ENCODE measurements at regions not wholly inside any gene's neighbourhood (a gene's known extent, or its start where the extent isn't known, plus 50 kb on each side); places are given as distances from the start of the nearest gene placed in this dataset.

- H3K4me3 Mint-ChIP-seq: no peak overlapping the region
- no peak for TF ChIP-seq CTCF (IDR thresholded peaks at IDR 0.05)
- Histone ChIP-seq H3K27me3 (ENCODE audit: control insufficient read depth in 2 of 2, insufficient read depth in 2 of 2, low read length in 2 of 2) (no peaks in the 10 kb centered on the region), H3K79me2 (ENCODE audit: insufficient read depth, low read length) (no peaks in the 10 kb centered on the region), H3K9me3 (replicated peaks in 1 of 2; ENCODE audit: control insufficient read depth in 1 of 2, insufficient read depth in 1 of 2, low read length in 2 of 2) (no peaks in the 10 kb centered on the region), H3K4me3 (replicated peaks in 1 of 3; ENCODE audit: low read depth in 2 of 3, low read length in 3 of 3) (no peak overlapping the region), H4K20me1 (ENCODE audit: insufficient read depth, low read length) (no peaks in the 10 kb centered on the region), H3K27ac (ENCODE audit: low read depth in 1 of 2, low read length in 2 of 2) (no peak overlapping the region), H3K9ac (ENCODE audit: insufficient read depth, low read length, poor library complexity, severe bottlenecking) (no peak overlapping the region), H3K4me2 (replicated peaks; ENCODE audit: extremely low read depth, low read length, poor library complexity, severe bottlenecking) (no peak overlapping the region), H2AFZ (ENCODE audit: insufficient read depth, low read depth, low read length, poor library complexity, severe bottlenecking) (no peak overlapping the region), H3K36me3 (replicated peaks in 1 of 2; ENCODE audit: control insufficient read depth in 1 of 2, insufficient read depth in 2 of 2, low read length in 2 of 2) (no peaks in the 10 kb centered on the region), H3K4me1 (ENCODE audit: control insufficient read depth in 1 of 2, insufficient read depth in 2 of 2, low read length in 2 of 2) (no peaks in the 10 kb centered on the region)
- no peaks in the 10 kb centered on the region for H3K36me3 Mint-ChIP-seq
- no peak overlapping the region for H3K27ac Mint-ChIP-seq
- 100% methylated on average over 1 of the region's 3 CpGs for WGBS (ENCODE audit: insufficient coverage)
- H3K4me1 Mint-ChIP-seq: no peaks in the 10 kb centered on the region
- peaks cover 0 to 3% (median 0%) of the 10 kb centered on the region in 7 donors for H3K9me3 Mint-ChIP-seq
- H3K27me3 Mint-ChIP-seq (ENCODE audit: low read depth in 3 of 3): peaks cover 0 to 5% (median 3%) of the 10 kb centered on the region in 3 donors
- DNase-seq: no peak
- intact Hi-C loops (cut with micrococcal nuclease): no loop called here
Measured at GRCh38 chr5:38706376-38706775, 139.4 kb upstream of the OSMR start.

DNA sequence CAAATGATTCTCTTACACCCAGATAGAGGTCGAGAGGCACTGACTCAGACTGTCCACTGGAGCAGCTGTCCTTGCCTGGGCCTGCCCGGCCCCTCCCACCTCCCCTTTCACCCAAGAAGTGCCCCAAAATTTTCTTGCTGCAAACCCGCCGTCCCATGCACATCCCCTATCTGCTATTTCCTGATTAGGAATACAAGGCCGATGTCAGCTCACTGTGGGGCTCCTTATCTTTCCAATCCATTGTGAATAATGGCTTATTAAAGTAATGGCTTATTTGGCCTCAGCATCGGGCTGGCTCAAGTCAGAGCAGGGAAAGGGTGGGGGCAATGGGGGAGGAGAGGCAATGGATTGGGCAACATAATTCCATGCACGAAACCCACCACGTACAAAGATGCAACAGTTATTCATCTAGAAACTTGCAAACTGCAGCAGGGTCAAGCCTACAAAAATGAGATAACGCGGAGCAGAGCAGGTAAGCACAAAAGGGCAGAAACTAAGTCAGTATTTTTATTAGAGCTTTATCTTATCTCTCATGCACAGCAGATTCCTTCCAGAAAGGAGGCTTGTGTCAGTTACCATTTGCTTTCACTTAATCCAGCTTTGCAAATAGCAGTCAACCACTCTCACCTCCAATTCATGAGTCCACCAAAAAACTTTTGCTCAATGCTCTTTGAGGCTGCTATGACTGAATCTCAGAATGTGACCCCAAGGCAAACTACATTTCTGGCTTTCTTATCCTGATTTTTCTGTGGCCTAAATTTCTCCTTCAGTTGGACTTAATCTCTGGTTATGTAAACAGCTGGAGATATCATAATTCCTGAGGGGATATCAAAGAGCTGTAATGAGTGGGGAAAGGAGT, 138.2 kb upstream of the OSMR start:
- Histone ChIP-seq H3K9me3 (replicated peaks in 1 of 2; ENCODE audit: control insufficient read depth in 1 of 2, insufficient read depth in 1 of 2, low read length in 2 of 2) (no peaks in the 10 kb centered on the region), H3K9ac (ENCODE audit: insufficient read depth, low read length, poor library complexity, severe bottlenecking) (no peak overlapping the region), H3K27me3 (ENCODE audit: control insufficient read depth in 2 of 2, insufficient read depth in 2 of 2, low read length in 2 of 2) (no peaks in the 10 kb centered on the region), H3K4me2 (replicated peaks; ENCODE audit: extremely low read depth, low read length, poor library complexity, severe bottlenecking) (no peak overlapping the region), H3K4me1 (ENCODE audit: control insufficient read depth in 1 of 2, insufficient read depth in 2 of 2, low read length in 2 of 2) (no peaks in the 10 kb centered on the region), H3K36me3 (replicated peaks in 1 of 2; ENCODE audit: control insufficient read depth in 1 of 2, insufficient read depth in 2 of 2, low read length in 2 of 2) (no peaks in the 10 kb centered on the region), H3K27ac (ENCODE audit: low read depth in 1 of 2, low read length in 2 of 2) (no peak overlapping the region), H2AFZ (ENCODE audit: insufficient read depth, low read depth, low read length, poor library complexity, severe bottlenecking) (no peak overlapping the region), H3K79me2 (ENCODE audit: insufficient read depth, low read length) (no peaks in the 10 kb centered on the region), H4K20me1 (ENCODE audit: insufficient read depth, low read length) (no peaks in the 10 kb centered on the region), H3K4me3 (replicated peaks in 1 of 3; ENCODE audit: low read depth in 2 of 3, low read length in 3 of 3) (no peak overlapping the region)
- Mint-ChIP-seq H3K9me3 (no peaks in the 10 kb centered on the region), H3K36me3 (no peaks in the 10 kb centered on the region), H3K4me1 (no peaks in the 10 kb centered on the region), H3K27ac (no peak overlapping the region), H3K4me3 (no peak overlapping the region), H3K27me3 (ENCODE audit: low read depth in 3 of 3) (peaks cover 0 to 5% (median 1%) of the 10 kb centered on the region in 3 donors)
- DNase-seq: no peak
- intact Hi-C loops (cut with micrococcal nuclease): no loop called here
- no peak for TF ChIP-seq CTCF (IDR thresholded peaks at IDR 0.05)
- 90% methylated on average over 3 of the region's 10 CpGs for WGBS (ENCODE audit: insufficient coverage)

Data from CD14-positive monocyte (primary cell).